ENCODE measurements at regions not wholly inside any gene's neighbourhood (a gene's known extent, or its start where the extent isn't known, plus 50 kb on each side); places are given as distances from the start of the nearest gene placed in this dataset.

- DNase-seq (ENCODE audit: low read depth in 1 of 2, low spot score in 1 of 2), result peak; percentile 11 to 81
- Histone ChIP-seq H3K9me3 (ENCODE audit: low read depth) (no peaks in the 10 kb centered on the region), H3K27ac (no peak overlapping the region), H3K36me3 (no peaks in the 10 kb centered on the region), H3K4me1 (ENCODE audit: low read depth) (no peaks in the 10 kb centered on the region), H3K27me3 (no peaks in the 10 kb centered on the region), H3K4me3 (peak overlapping the region; percentile 21)
- TF ChIP-seq CTCF (IDR thresholded peaks at IDR 0.05; ENCODE audit: low read depth, low read length), result peak; percentile 38
These were observed 190.7 kb upstream of the NDN start for GRCh38 chr15:23877502-23878412.

GRCh38 chr15:23881291-23881690 lies 194.2 kb upstream of the NDN start:
- no peaks in the 10 kb centered on the region for H3K27me3 ChIP-seq
- no peak overlapping the region for H3K4me3 ChIP-seq
- H3K36me3 ChIP-seq, result no peaks in the 10 kb centered on the region
- DNase-seq (ENCODE audit: low read depth in 1 of 2, low spot score in 1 of 2), result no peak
- H3K27ac ChIP-seq, result no peak overlapping the region
- H3K9me3 ChIP-seq (ENCODE audit: low read depth), result no peaks in the 10 kb centered on the region
- TF ChIP-seq CTCF (IDR thresholded peaks at IDR 0.05; ENCODE audit: low read depth, low read length), result no peak
- H3K4me1 ChIP-seq (ENCODE audit: low read depth), result no peaks in the 10 kb centered on the region

GRCh38 chr15:23890218-23890617 lies 203.1 kb upstream of the NDN start:
- H3K27me3 ChIP-seq, result no peaks in the 10 kb centered on the region
- no peak overlapping the region for H3K4me3 ChIP-seq
- no peak for DNase-seq (ENCODE audit: low read depth in 1 of 2, low spot score in 1 of 2)
- H3K9me3 ChIP-seq (ENCODE audit: low read depth), result no peaks in the 10 kb centered on the region
- H3K36me3 ChIP-seq, result no peaks in the 10 kb centered on the region
- no peak overlapping the region for H3K27ac ChIP-seq
- TF ChIP-seq CTCF (IDR thresholded peaks at IDR 0.05; ENCODE audit: low read depth, low read length), result no peak
- no peaks in the 10 kb centered on the region for H3K4me1 ChIP-seq (ENCODE audit: low read depth)

- Histone ChIP-seq H3K36me3 (no peaks in the 10 kb centered on the region), H3K4me1 (ENCODE audit: low read depth) (no peaks in the 10 kb centered on the region), H3K27me3 (no peaks in the 10 kb centered on the region), H3K27ac (no peak overlapping the region), H3K4me3 (no peak overlapping the region), H3K9me3 (ENCODE audit: low read depth) (no peaks in the 10 kb centered on the region)
- no peak for TF ChIP-seq CTCF (IDR thresholded peaks at IDR 0.05; ENCODE audit: low read depth, low read length)
- no peak for DNase-seq (ENCODE audit: low read depth in 1 of 2, low spot score in 1 of 2)
These were observed 210.0 kb upstream of the NDN start for GRCh38 chr15:23897091-23897490.

GRCh38 chr15:23897531-23897930 lies 210.4 kb upstream of the NDN start:
- Histone ChIP-seq H3K9me3 (ENCODE audit: low read depth) (no peaks in the 10 kb centered on the region), H3K4me3 (no peak overlapping the region)

More at GRCh38 chr15:23897531-23897930, 210.4 kb upstream of the NDN start:
- no peak for TF ChIP-seq CTCF (IDR thresholded peaks at IDR 0.05; ENCODE audit: low read depth, low read length)
- H3K27ac ChIP-seq, result no peak overlapping the region
- no peaks in the 10 kb centered on the region for H3K36me3 ChIP-seq
- no peaks in the 10 kb centered on the region for H3K27me3 ChIP-seq
- DNase-seq (ENCODE audit: low read depth in 1 of 2, low spot score in 1 of 2), result no peak
- H3K4me1 ChIP-seq (ENCODE audit: low read depth), result no peaks in the 10 kb centered on the region
